Endothelial cell of umbilical vein (primary cell): ENCODE measurements at regions not wholly inside any gene's neighbourhood (a gene's known extent, or its start where the extent isn't known, plus 50 kb on each side); places are given as distances from the start of the nearest gene placed in this dataset.

Experiments
- BruUV-seq: library from RNA; stranded (reverse); fragments of 400-500 nt; replicated peaks from 2 replicates; lab custom pipeline; 2021; lab: Mats Ljungman, UMichigan
- CTCF ChIA-PET: fragments of 300-600, 350-600 bp; sonication (Branson Sonifier 250); formaldehyde crosslinking; loops from one replicate; lab custom pipeline; 2021; ENCODE audit warnings: antibody characterized with exemption, inconsistent platforms; lab: Charles Lee
- POLR2A ChIA-PET: fragments of 300-600, 350-600 bp; sonication (Branson Sonifier 250); formaldehyde crosslinking; loops from one replicate; lab custom pipeline; 2021; ENCODE audit warnings: antibody characterized with exemption, inconsistent platforms; lab: Charles Lee
- DNase-seq: peaks from one replicate; pipeline ENCODE4 v3.0.0-alpha.2; 2011; ENCODE audit warnings: low read depth, low spot score
- FAIRE-seq: peaks from 2 replicates; lab custom pipeline; 2011; peaks lifted over from hg19 to GRCh38; lab: Jason Lieb, UNC
- H2AFZ ChIP-seq: 2 replicates; pipeline ENCODE4 v1.6.0; 2012; ENCODE audit warnings: low read depth, low read length, control low read depth, inconsistent platforms
- H3K27ac ChIP-seq: 2 replicates; pipeline ENCODE4 v1.5.1; 2011; ENCODE audit warnings: low read depth, mild to moderate bottlenecking, control low read depth, low read length, moderate library complexity; ENCODE audit not compliant: insufficient read depth
- H3K27me3 ChIP-seq, 2 experiments: 2 replicates each; pipeline versions ENCODE4 v1.6.0 to v1.6.1; 2011; ENCODE audit warnings: low read length in 2 of 2, mixed read lengths in 1 of 2; ENCODE audit not compliant: control insufficient read depth in 2 of 2, insufficient read depth in 2 of 2
- H3K36me3 ChIP-seq, 2 experiments: 2 replicates in 1 of 2; 3 replicates in 1 of 2; pipeline ENCODE4 v1.5.1; 2011; ENCODE audit warnings: low read length in 2 of 2, mild to moderate bottlenecking in 1 of 2, moderate library complexity in 1 of 2; ENCODE audit not compliant: control insufficient read depth in 2 of 2, insufficient read depth in 2 of 2; ENCODE audit errors: extremely low read depth in 1 of 2
- H3K4me1 ChIP-seq: 3 replicates; pipeline ENCODE4 v1.5.1; 2011; ENCODE audit warnings: mild to moderate bottlenecking, low read length; ENCODE audit not compliant: control insufficient read depth, insufficient read depth; ENCODE audit errors: extremely low read depth
- H3K4me2 ChIP-seq: 2 replicates; pipeline ENCODE4 v1.6.1; 2011; ENCODE audit warnings: low read length, control low read depth, mixed read lengths; ENCODE audit not compliant: insufficient read depth
- H3K4me3 ChIP-seq, 3 experiments: fragments of 200-600 bp in 1 of 3; sonication (generic), shearing (Covaris generic) in 1 of 3; replicated peaks in 1 of 3; 2 replicates each; pipeline ENCODE4 v1.5.1; 2011 to 2016; ENCODE audit warnings: control low read depth in 3 of 3, low read length in 3 of 3, mild to moderate bottlenecking in 2 of 3, inconsistent platforms in 1 of 3, low read depth in 1 of 3, moderate library complexity in 1 of 3; ENCODE audit not compliant: insufficient read depth in 1 of 3
- H3K79me2 ChIP-seq: 2 replicates; pipeline ENCODE4 v1.6.0; 2012; ENCODE audit warnings: low read length, inconsistent platforms; ENCODE audit not compliant: control insufficient read depth, insufficient read depth
- H3K9ac ChIP-seq: replicated peaks from 2 replicates; pipeline ENCODE3; 2011; ENCODE audit warnings: low read length, control low read depth; ENCODE audit not compliant: insufficient read depth; ENCODE audit errors: extremely low read depth
- H3K9me1 ChIP-seq: replicated peaks from 3 replicates; pipeline ENCODE4 v1.6.0; 2011; ENCODE audit warnings: mild to moderate bottlenecking, low read length; ENCODE audit not compliant: control insufficient read depth, insufficient read depth; ENCODE audit errors: extremely low read depth
- H3K9me3 ChIP-seq: replicated peaks from 2 replicates; pipeline ENCODE4 v1.5.1; 2012; ENCODE audit warnings: low read length, inconsistent platforms; ENCODE audit not compliant: control insufficient read depth, insufficient read depth
- H4K20me1 ChIP-seq: replicated peaks from 2 replicates; pipeline ENCODE3; 2011; ENCODE audit warnings: mild to moderate bottlenecking, low read length; ENCODE audit not compliant: control insufficient read depth, insufficient read depth; ENCODE audit errors: extremely low read depth
- EZH2 ChIP-seq: IDR thresholded peaks from 2 replicates; pipeline ENCODE4 v1.6.1; 2012; ENCODE audit warnings: borderline replicate concordance, low read depth, mild to moderate bottlenecking, moderate library complexity, low read length, inconsistent platforms; ENCODE audit not compliant: severe bottlenecking
- FOS ChIP-seq: IDR thresholded peaks from 2 replicates; pipeline ENCODE4 v1.6.1; 2011; ENCODE audit warnings: mild to moderate bottlenecking, low read length, moderate library complexity, borderline replicate concordance; ENCODE audit not compliant: insufficient read depth
- GATA2 ChIP-seq: IDR thresholded peaks from 2 replicates; pipeline ENCODE4 v1.7.0; 2011; ENCODE audit warnings: low read depth, mild to moderate bottlenecking, moderate library complexity, mixed read lengths, low read length; ENCODE audit not compliant: insufficient read length, insufficient read depth
- JUN ChIP-seq: IDR thresholded peaks from 2 replicates; pipeline ENCODE4 v1.6.1; 2011; ENCODE audit warnings: borderline replicate concordance, low read depth; ENCODE audit not compliant: insufficient read length, insufficient read depth
- MYC ChIP-seq: IDR thresholded peaks from one replicate; pipeline ENCODE4 v1.6.1; 2011; ENCODE audit warnings: mild to moderate bottlenecking, low read depth, low read length
- POLR2A ChIP-seq: IDR thresholded peaks from 2 replicates; pipeline ENCODE4 v1.6.1; 2012; ENCODE audit warnings: low read depth, mild to moderate bottlenecking, control low read depth, low read length
- POLR2AphosphoS5 ChIP-seq: IDR thresholded peaks from 2 replicates; pipeline ENCODE4 v1.6.1; 2012; ENCODE audit warnings: low read depth, mild to moderate bottlenecking, control low read depth, low read length, moderate library complexity; ENCODE audit not compliant: insufficient read depth
- dilution Hi-C: fragments of 300-500 bp; cut with MboI; formaldehyde crosslinking; loops from one replicate; pipeline ENCODE4 v1.15.0; 2019; ENCODE audit warnings: low sequenced_read_pairs; ENCODE audit not compliant: extremely low pct_ligation_motif_present
- intact Hi-C: fragments of 100-400 bp; cut with micrococcal nuclease; formaldehyde crosslinking; loops from one replicate; pipeline ENCODE4 v1.10.0; 2022
- TF ChIP-seq, protein P1 (sequence below): IDR thresholded peaks from 2 replicates; pipeline ENCODE4 v1.6.1; 2011; ENCODE audit not compliant: insufficient read depth, insufficient read length
- TF ChIP-seq, protein P2 (sequence below), 2 donors: IDR thresholded peaks; 1 replicate in 1 of 2; 2 replicates in 1 of 2; pipeline ENCODE4 v1.5.1; 2011; ENCODE audit warnings: low read length in 2 of 2, mild to moderate bottlenecking in 2 of 2, moderate library complexity in 2 of 2, control low read depth in 1 of 2, inconsistent platforms in 1 of 2, low read depth in 1 of 2; ENCODE audit not compliant: insufficient read depth in 1 of 2; ENCODE audit errors: extremely low read depth in 1 of 2

DNA sequence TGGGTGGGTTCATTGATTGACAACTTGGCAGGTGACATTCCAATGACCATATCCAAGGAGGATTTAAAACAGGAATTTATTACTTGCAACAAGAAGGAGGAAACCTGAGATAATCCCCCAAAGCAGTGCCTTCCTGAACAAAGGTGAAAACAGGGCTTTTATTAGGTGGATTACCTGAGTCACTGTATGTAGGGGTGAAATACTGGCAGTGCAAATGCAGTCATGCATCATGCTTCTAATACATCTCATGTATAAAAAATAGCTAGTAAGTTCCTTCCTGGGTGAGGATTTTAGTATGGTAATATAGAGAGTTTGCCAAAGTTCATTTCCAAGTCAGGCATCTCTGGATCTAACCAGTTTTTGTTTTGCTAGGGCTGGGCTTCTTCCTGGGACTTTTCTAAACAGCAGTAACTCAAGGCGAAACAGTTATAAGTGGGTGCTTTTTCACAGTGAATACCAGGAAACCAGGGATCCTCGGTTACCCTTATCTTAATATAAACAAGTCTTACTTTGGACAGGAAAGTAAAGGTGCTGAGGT lies 583.4 kb upstream of the LRRTM1 start:
- CTCF ChIA-PET = no interaction called here
- Histone ChIP-seq H4K20me1 (no peaks in the 10 kb centered on the region), H3K27me3 (no peaks in the 10 kb centered on the region), H3K4me1 (no peaks in the 10 kb centered on the region), H3K9me1 (no peaks in the 10 kb centered on the region), H3K36me3 (no peaks in the 10 kb centered on the region), H2AFZ (no peak overlapping the region), H3K4me3 (no peak overlapping the region), H3K9me3 (peaks cover 6% of the 10 kb centered on the region), H3K9ac (no peak overlapping the region), H3K79me2 (no peaks in the 10 kb centered on the region), H3K4me2 (no peak overlapping the region), H3K27ac (no peak overlapping the region)
- intact Hi-C loops (no loop called here), dilution Hi-C loops (no loop called here)
- TF ChIP-seq EZH2 = no peak
- TF ChIP-seq, protein P1, sequence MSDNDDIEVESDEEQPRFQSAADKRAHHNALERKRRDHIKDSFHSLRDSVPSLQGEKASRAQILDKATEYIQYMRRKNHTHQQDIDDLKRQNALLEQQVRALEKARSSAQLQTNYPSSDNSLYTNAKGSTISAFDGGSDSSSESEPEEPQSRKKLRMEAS = no peak
- no peak for TF ChIP-seq POLR2A
- no peak for TF ChIP-seq FOS
- TF ChIP-seq POLR2AphosphoS5 = no peak
- no peak for TF ChIP-seq GATA2
- no peak for TF ChIP-seq JUN
- TF ChIP-seq MYC = no peak
- TF ChIP-seq, protein P2, sequence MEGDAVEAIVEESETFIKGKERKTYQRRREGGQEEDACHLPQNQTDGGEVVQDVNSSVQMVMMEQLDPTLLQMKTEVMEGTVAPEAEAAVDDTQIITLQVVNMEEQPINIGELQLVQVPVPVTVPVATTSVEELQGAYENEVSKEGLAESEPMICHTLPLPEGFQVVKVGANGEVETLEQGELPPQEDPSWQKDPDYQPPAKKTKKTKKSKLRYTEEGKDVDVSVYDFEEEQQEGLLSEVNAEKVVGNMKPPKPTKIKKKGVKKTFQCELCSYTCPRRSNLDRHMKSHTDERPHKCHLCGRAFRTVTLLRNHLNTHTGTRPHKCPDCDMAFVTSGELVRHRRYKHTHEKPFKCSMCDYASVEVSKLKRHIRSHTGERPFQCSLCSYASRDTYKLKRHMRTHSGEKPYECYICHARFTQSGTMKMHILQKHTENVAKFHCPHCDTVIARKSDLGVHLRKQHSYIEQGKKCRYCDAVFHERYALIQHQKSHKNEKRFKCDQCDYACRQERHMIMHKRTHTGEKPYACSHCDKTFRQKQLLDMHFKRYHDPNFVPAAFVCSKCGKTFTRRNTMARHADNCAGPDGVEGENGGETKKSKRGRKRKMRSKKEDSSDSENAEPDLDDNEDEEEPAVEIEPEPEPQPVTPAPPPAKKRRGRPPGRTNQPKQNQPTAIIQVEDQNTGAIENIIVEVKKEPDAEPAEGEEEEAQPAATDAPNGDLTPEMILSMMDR (IDR thresholded peaks at IDR 0.05; ENCODE audit: extremely low read depth in 1 of 2, insufficient read depth in 1 of 2, low read depth in 1 of 2, low read length in 2 of 2) = no peak
- DNase-seq (no peak), FAIRE-seq (no peak)
- BruUV-seq = no TSS peak
- POLR2A ChIA-PET = no interaction called here
